ENCODE measurements at regions not wholly inside any gene's neighbourhood (a gene's known extent, or its start where the extent isn't known, plus 50 kb on each side); places are given as distances from the start of the nearest gene placed in this dataset.

DNA sequence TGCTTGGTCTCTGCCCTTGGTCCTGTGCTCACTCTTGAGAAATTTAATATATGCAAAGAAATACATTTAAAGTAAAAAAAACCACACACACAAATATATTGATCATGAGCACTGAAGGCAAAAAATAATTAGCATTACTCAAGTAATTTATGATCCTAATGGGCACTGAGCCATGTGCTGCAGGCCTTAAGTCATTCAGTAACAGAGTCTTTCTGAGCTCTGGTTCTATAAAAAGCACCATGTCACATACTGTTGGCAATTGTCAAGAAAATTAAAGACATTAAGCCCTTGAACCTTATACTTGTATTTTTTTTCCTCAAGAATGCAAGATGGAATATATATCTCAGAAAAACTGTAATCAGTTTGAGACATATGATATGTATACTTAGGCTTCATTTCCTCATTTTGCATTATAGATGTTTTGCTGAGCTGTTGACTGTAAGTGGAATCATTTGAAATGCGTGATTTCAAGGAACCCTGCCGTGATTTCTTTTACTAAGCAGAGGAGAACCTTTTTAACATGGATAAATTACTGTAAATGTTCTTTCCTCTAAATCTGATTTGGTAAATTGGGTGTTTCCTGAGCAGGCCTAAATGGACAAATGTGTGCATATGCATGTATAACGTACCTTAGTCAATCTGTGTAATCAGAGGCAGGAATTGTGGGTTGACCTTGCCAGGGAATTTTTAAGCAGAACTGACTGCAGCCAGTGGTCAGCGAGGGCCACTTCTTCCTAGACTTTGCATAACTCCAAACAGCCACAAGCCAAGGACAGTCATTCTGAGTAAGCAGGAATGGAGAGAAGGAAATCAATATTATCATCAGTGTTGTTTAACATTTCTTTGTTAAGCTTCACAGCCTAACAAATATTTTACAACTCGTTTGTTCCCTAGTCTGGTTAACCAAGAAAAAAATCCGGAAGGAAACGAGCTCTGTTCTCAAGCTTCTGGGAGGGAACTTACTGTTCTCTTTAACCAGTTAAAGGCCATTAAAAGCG lies 191.5 kb upstream of the ATP5MC3 start:
- ChIA-PET POLR2A (no interaction called here), CTCF (interaction anchor here (1.0 to 1.9 kb wide), 4 partner anchors 9 to 44 kb away, joined by 3 to 13 read pairs (median 4); no protein-coding TSS in a partner anchor)
- FAIRE-seq (peak; percentile 48), DNase-seq (ENCODE audit: low read depth, low spot score) (peak; percentile 49)
- Histone ChIP-seq H3K27ac (ENCODE audit: insufficient read depth, low read depth, low read length) (peak overlapping the region; percentile 1), H3K27me3 (ENCODE audit: control insufficient read depth in 2 of 2, insufficient read depth in 2 of 2, low read length in 2 of 2) (no peaks in the 10 kb centered on the region), H3K9me3 (replicated peaks; ENCODE audit: control insufficient read depth, insufficient read depth, low read length) (no peaks in the 10 kb centered on the region), H3K4me2 (ENCODE audit: insufficient read depth, low read length) (peak overlapping the region; percentile 69), H4K20me1 (replicated peaks; ENCODE audit: control insufficient read depth, extremely low read depth, insufficient read depth, low read length) (no peaks in the 10 kb centered on the region), H3K79me2 (ENCODE audit: control insufficient read depth, insufficient read depth, low read length) (no peaks in the 10 kb centered on the region), H3K9me1 (replicated peaks; ENCODE audit: control insufficient read depth, extremely low read depth, insufficient read depth, low read length) (no peaks in the 10 kb centered on the region), H3K36me3 (ENCODE audit: control insufficient read depth in 2 of 2, extremely low read depth in 1 of 2, insufficient read depth in 2 of 2, low read length in 2 of 2) (no peaks in the 10 kb centered on the region), H3K4me1 (ENCODE audit: control insufficient read depth, extremely low read depth, insufficient read depth, low read length) (peaks cover 14% of the 10 kb centered on the region), H2AFZ (ENCODE audit: low read depth, low read length) (peak overlapping the region; percentile 76), H3K9ac (replicated peaks; ENCODE audit: extremely low read depth, insufficient read depth, low read length) (no peak overlapping the region), H3K4me3 (replicated peaks in 1 of 3; ENCODE audit: insufficient read depth in 1 of 3, low read depth in 1 of 3, low read length in 3 of 3) (no peak overlapping the region)
- dilution Hi-C loops (cut with MboI; ENCODE audit: extremely low pct_ligation_motif_present, low sequenced_read_pairs): no loop called here
- intact Hi-C loops (cut with micrococcal nuclease): no loop called here
- no peak for TF ChIP-seq POLR2AphosphoS5 (IDR thresholded peaks at IDR 0.05; ENCODE audit: insufficient read depth, low read depth, low read length)
- TF ChIP-seq, protein P1, sequence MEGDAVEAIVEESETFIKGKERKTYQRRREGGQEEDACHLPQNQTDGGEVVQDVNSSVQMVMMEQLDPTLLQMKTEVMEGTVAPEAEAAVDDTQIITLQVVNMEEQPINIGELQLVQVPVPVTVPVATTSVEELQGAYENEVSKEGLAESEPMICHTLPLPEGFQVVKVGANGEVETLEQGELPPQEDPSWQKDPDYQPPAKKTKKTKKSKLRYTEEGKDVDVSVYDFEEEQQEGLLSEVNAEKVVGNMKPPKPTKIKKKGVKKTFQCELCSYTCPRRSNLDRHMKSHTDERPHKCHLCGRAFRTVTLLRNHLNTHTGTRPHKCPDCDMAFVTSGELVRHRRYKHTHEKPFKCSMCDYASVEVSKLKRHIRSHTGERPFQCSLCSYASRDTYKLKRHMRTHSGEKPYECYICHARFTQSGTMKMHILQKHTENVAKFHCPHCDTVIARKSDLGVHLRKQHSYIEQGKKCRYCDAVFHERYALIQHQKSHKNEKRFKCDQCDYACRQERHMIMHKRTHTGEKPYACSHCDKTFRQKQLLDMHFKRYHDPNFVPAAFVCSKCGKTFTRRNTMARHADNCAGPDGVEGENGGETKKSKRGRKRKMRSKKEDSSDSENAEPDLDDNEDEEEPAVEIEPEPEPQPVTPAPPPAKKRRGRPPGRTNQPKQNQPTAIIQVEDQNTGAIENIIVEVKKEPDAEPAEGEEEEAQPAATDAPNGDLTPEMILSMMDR (IDR thresholded peaks at IDR 0.05; ENCODE audit: extremely low read depth in 1 of 2, insufficient read depth in 1 of 2, low read depth in 1 of 2, low read length in 2 of 2): no peak
- peak; percentile 68 for TF ChIP-seq FOS (IDR thresholded peaks at IDR 0.05; ENCODE audit: borderline replicate concordance, insufficient read depth, low read length)
- TF ChIP-seq JUN (IDR thresholded peaks at IDR 0.05; ENCODE audit: borderline replicate concordance, insufficient read depth, insufficient read length, low read depth): no peak
- no peak for TF ChIP-seq EZH2 (IDR thresholded peaks at IDR 0.05; ENCODE audit: borderline replicate concordance, low read depth, low read length, severe bottlenecking)
- TF ChIP-seq GATA2 (IDR thresholded peaks at IDR 0.05; ENCODE audit: insufficient read depth, insufficient read length, low read depth, low read length): peak; percentile 60
- no peak for TF ChIP-seq POLR2A (IDR thresholded peaks at IDR 0.05; ENCODE audit: low read depth, low read length)
- TF ChIP-seq, protein P2, sequence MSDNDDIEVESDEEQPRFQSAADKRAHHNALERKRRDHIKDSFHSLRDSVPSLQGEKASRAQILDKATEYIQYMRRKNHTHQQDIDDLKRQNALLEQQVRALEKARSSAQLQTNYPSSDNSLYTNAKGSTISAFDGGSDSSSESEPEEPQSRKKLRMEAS (IDR thresholded peaks at IDR 0.05; ENCODE audit: insufficient read depth, insufficient read length): no peak
- no peak for TF ChIP-seq MYC (IDR thresholded peaks at IDR 0.05; ENCODE audit: low read depth, low read length)
- BruUV-seq (replicated peaks): no TSS peak

Data from endothelial cell of umbilical vein (primary cell).